Neutrophil (primary cell): ENCODE measurements at regions not wholly inside any gene's neighbourhood (a gene's known extent, or its start where the extent isn't known, plus 50 kb on each side); places are given as distances from the start of the nearest gene placed in this dataset.

ENCODE experiments used
- H3K27ac ChIP-seq: fragments of 200-600 bp; sonication (generic); 2 replicates; pipeline ENCODE4 v1.5.1; 2016; ENCODE audit warnings: mild to moderate bottlenecking, moderate library complexity
- H3K27me3 ChIP-seq: fragments of 200-600 bp; sonication (generic); 2 replicates; pipeline ENCODE4 v1.6.0; 2016; ENCODE audit warnings: mild to moderate bottlenecking
- H3K36me3 ChIP-seq: fragments of 200-600 bp; sonication (generic); 2 replicates; pipeline ENCODE4 v1.5.1; 2017
- H3K4me1 ChIP-seq, 2 experiments: fragments of 200-600 bp in 1 of 2; sonication (generic) in 1 of 2; 1 replicate in 1 of 2; 2 replicates in 1 of 2; pipeline versions ENCODE4 v1.5.1 to v1.6.1; 2013 to 2016; ENCODE audit warnings: low read depth in 1 of 2, low read length in 1 of 2, mild to moderate bottlenecking in 1 of 2, moderate library complexity in 1 of 2; ENCODE audit not compliant: control insufficient read depth in 1 of 2, insufficient read depth in 1 of 2
- H3K4me3 ChIP-seq, 2 experiments: fragments of 200-600 bp in 1 of 2; sonication (generic) in 1 of 2; 1 replicate in 1 of 2; 2 replicates in 1 of 2; pipeline ENCODE4 v1.5.1; 2013 to 2016; ENCODE audit warnings: low read depth in 1 of 2, low read length in 1 of 2, mild to moderate bottlenecking in 1 of 2, moderate library complexity in 1 of 2
- H3K9me3 ChIP-seq: fragments of 200-600 bp; sonication (generic); 2 replicates; pipeline ENCODE4 v1.5.1; 2016
- CTCF ChIP-seq: fragments of 200-600 bp; sonication (generic); IDR thresholded peaks from 2 replicates; pipeline ENCODE4 v1.5.1; 2016; ENCODE audit warnings: antibody characterized with exemption

- H3K4me3 ChIP-seq = no peak overlapping the region
- H3K27ac ChIP-seq = no peak overlapping the region
- H3K9me3 ChIP-seq = no peaks in the 10 kb centered on the region
- no peak for TF ChIP-seq CTCF
- no peaks in the 10 kb centered on the region for H3K36me3 ChIP-seq
- H3K4me1 ChIP-seq = no peaks in the 10 kb centered on the region
- H3K27me3 ChIP-seq = no peaks in the 10 kb centered on the region
Measured at GRCh38 chr5:123949043-123949804, 437.2 kb downstream of the CSNK1G3 start.

- H3K27ac ChIP-seq = no peak overlapping the region
- no peak overlapping the region for H3K4me3 ChIP-seq
- H3K4me1 ChIP-seq = no peaks in the 10 kb centered on the region
- no peaks in the 10 kb centered on the region for H3K9me3 ChIP-seq
- TF ChIP-seq CTCF = no peak
- no peaks in the 10 kb centered on the region for H3K27me3 ChIP-seq
- no peaks in the 10 kb centered on the region for H3K36me3 ChIP-seq
Measured at GRCh38 chr5:123947797-123948196, 435.8 kb downstream of the CSNK1G3 start.

- Histone ChIP-seq H3K4me1 (no peaks in the 10 kb centered on the region), H3K9me3 (no peaks in the 10 kb centered on the region), H3K27ac (no peak overlapping the region), H3K27me3 (no peaks in the 10 kb centered on the region), H3K36me3 (no peaks in the 10 kb centered on the region), H3K4me3 (no peak overlapping the region)
- TF ChIP-seq CTCF = no peak
Measured at GRCh38 chr5:123945548-123945947, 433.6 kb downstream of the CSNK1G3 start.

- no peak overlapping the region for H3K4me3 ChIP-seq
- H3K27ac ChIP-seq = no peak overlapping the region
- no peaks in the 10 kb centered on the region for H3K4me1 ChIP-seq
- TF ChIP-seq CTCF = no peak
- peaks cover 4% of the 10 kb centered on the region for H3K9me3 ChIP-seq
- no peaks in the 10 kb centered on the region for H3K27me3 ChIP-seq
- no peaks in the 10 kb centered on the region for H3K36me3 ChIP-seq
Measured at GRCh38 chr5:123943151-123943550, 431.2 kb downstream of the CSNK1G3 start.

GRCh38 chr5:123940416-123940815, 428.4 kb downstream of the CSNK1G3 start:
- Histone ChIP-seq H3K27me3 (no peaks in the 10 kb centered on the region), H3K9me3 (peaks cover 4% of the 10 kb centered on the region), H3K36me3 (no peaks in the 10 kb centered on the region), H3K27ac (no peak overlapping the region), H3K4me1 (no peaks in the 10 kb centered on the region), H3K4me3 (no peak overlapping the region)
- TF ChIP-seq CTCF = no peak
